K562 (cell line): ENCODE measurements at regions not wholly inside any gene's neighbourhood (a gene's known extent, or its start where the extent isn't known, plus 50 kb on each side); places are given as distances from the start of the nearest gene placed in this dataset.

Source experiments
- BMI1 ChIP-seq: fragments of 150-350 bp; IDR thresholded peaks from 2 replicates; pipeline ENCODE4 v1.6.1; 2014; ENCODE audit warnings: low read length
- ETS2 ChIP-seq: IDR thresholded peaks from 2 replicates; pipeline ENCODE4 v1.6.1; 2016; ENCODE audit warnings: borderline replicate concordance, missing genetic modification characterization, mild to moderate bottlenecking, moderate library complexity, missing compliant biosample characterization; ENCODE audit not compliant: poor library complexity, severe bottlenecking
- MYNN ChIP-seq, 2 experiments: sonication (generic); formaldehyde crosslinking in 1 of 2; IDR thresholded peaks; 2 replicates each; pipeline versions ENCODE4 v1.5.0 to v1.6.1; 2016 to 2020; ENCODE audit warnings: antibody characterized with exemption in 1 of 2, missing genetic modification reagents in 1 of 2
- SMAD1 ChIP-seq: fragments of 150-350 bp; IDR thresholded peaks from 2 replicates; pipeline ENCODE4 v1.6.1; 2014; ENCODE audit warnings: low read length, low read depth; ENCODE audit not compliant: partially characterized antibody
- STAG1 ChIP-seq: sonication (generic); formaldehyde crosslinking; IDR thresholded peaks from 2 replicates; pipeline ENCODE4 v1.5.0; 2020; ENCODE audit warnings: missing genetic modification reagents, borderline replicate concordance
- TCF3 ChIP-seq: sonication (generic); formaldehyde crosslinking; IDR thresholded peaks from 2 replicates; pipeline ENCODE4 v1.4.0; 2020; ENCODE audit warnings: mild to moderate bottlenecking, missing genetic modification reagents
- ZNF395 ChIP-seq: fragments of 200-800 bp; sonication (Bioruptor generic); IDR thresholded peaks from 2 replicates; pipeline ENCODE4 v1.6.1; 2017; ENCODE audit warnings: missing genetic modification characterization, missing compliant biosample characterization
- TF ChIP-seq, protein P1 (sequence below): sonication (generic); formaldehyde crosslinking; IDR thresholded peaks from 2 replicates; pipeline ENCODE4 v1.8.1; 2023; ENCODE audit warnings: missing genetic modification reagents, mild to moderate bottlenecking, borderline replicate concordance

DNA sequence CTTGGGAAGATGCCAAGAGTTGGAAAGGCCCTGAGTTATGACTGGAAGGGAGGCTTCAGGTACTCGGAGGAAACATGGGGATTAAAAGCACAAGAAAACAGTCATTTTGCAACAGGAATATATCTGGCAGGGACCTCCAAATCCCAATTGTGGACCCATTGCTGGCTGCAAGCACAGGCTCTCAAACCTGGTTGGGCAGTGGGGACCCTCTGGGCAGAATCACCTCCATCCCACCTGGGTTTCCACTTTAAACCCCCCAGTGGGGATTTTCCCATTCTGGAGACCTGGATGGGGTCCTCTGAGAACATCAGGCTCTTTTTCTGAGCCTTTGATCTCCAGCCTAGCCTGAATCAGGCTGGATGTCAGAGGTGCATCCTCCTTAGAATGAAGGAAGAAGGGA, 177.8 kb downstream of the ASMT start (continued):
- TF ChIP-seq SMAD1 (no peak), BMI1 (no peak), MYNN (IDR thresholded peaks at IDR 0.05) (no peak), MYNN (CRISPR knock-in tag; IDR thresholded peaks at IDR 0.05) (no peak), STAG1 (CRISPR knock-in tag) (no peak), TCF3 (no peak), ZNF395 (CRISPR knock-in tag) (no peak), ETS2 (tag) (no peak)
- TF ChIP-seq, protein P1, sequence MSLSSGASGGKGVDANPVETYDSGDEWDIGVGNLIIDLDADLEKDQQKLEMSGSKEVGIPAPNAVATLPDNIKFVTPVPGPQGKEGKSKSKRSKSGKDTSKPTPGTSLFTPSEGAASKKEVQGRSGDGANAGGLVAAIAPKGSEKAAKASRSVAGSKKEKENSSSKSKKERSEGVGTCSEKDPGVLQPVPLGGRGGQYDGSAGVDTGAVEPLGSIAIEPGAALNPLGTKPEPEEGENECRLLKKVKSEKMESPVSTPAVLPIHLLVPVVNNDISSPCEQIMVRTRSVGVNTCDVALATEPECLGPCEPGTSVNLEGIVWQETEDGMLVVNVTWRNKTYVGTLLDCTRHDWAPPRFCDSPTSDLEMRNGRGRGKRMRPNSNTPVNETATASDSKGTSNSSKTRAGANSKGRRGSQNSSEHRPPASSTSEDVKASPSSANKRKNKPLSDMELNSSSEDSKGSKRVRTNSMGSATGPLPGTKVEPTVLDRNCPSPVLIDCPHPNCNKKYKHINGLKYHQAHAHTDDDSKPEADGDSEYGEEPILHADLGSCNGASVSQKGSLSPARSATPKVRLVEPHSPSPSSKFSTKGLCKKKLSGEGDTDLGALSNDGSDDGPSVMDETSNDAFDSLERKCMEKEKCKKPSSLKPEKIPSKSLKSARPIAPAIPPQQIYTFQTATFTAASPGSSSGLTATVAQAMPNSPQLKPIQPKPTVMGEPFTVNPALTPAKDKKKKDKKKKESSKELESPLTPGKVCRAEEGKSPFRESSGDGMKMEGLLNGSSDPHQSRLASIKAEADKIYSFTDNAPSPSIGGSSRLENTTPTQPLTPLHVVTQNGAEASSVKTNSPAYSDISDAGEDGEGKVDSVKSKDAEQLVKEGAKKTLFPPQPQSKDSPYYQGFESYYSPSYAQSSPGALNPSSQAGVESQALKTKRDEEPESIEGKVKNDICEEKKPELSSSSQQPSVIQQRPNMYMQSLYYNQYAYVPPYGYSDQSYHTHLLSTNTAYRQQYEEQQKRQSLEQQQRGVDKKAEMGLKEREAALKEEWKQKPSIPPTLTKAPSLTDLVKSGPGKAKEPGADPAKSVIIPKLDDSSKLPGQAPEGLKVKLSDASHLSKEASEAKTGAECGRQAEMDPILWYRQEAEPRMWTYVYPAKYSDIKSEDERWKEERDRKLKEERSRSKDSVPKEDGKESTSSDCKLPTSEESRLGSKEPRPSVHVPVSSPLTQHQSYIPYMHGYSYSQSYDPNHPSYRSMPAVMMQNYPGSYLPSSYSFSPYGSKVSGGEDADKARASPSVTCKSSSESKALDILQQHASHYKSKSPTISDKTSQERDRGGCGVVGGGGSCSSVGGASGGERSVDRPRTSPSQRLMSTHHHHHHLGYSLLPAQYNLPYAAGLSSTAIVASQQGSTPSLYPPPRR (CRISPR knock-in tag) = no peak
